Uterus (tissue), 3 donors: ENCODE measurements at regions not wholly inside any gene's neighbourhood (a gene's known extent, or its start where the extent isn't known, plus 50 kb on each side); places are given as distances from the start of the nearest gene placed in this dataset.
"Not testable (repeated sequence)": the region's sequence is repeated elsewhere in the genome, so short reads cannot be mapped to it uniquely, and the experiment has no call there.

Experiments used
- DNase-seq, 2 donors: peaks; one replicate each; pipeline ENCODE4 v3.0.0-alpha.2; 2019 to 2020
- H3K27ac ChIP-seq, 2 donors: fragments of 200-600 bp; sonication (generic); 1 replicate in 1 of 2; 2 replicates in 1 of 2; pipeline ENCODE4 v1.5.1; 2016 to 2018
- H3K27me3 ChIP-seq, 2 donors: fragments of 200-600 bp; sonication (generic); one replicate each; pipeline ENCODE4 v1.5.1; 2018 to 2019; ENCODE audit warnings: control low read depth in 1 of 2
- H3K36me3 ChIP-seq, 2 donors: fragments of 200-600 bp; sonication (generic); one replicate each; pipeline ENCODE4 v1.5.1; 2019; ENCODE audit warnings: control low read depth in 1 of 2
- H3K4me1 ChIP-seq, 2 donors: fragments of 200-600 bp; sonication (generic); one replicate each; pipeline ENCODE4 v1.5.1; 2018 to 2019; ENCODE audit warnings: control low read depth in 1 of 2
- H3K4me3 ChIP-seq, 2 donors: fragments of 200-600 bp; sonication (generic); 1 replicate in 1 of 2; 2 replicates in 1 of 2; pipeline ENCODE4 v1.5.1; 2018 to 2019; ENCODE audit warnings: mild to moderate bottlenecking in 1 of 2
- H3K9me3 ChIP-seq, 2 donors: fragments of 200-600 bp; sonication (generic); one replicate each; pipeline ENCODE4 v1.5.1; 2019; ENCODE audit warnings: control low read depth in 1 of 2
- CTCF ChIP-seq, 4 experiments: fragments of 200-600 bp in 2 of 4; fragments of 450-650 bp in 2 of 4; sonication (generic) in 2 of 4; IDR thresholded peaks; one replicate each; pipeline ENCODE4 v1.5.1; 2016 to 2019; ENCODE audit warnings: antibody characterized with exemption in 4 of 4, mild to moderate bottlenecking in 2 of 4, moderate library complexity in 1 of 4
- POLR2A ChIP-seq, 2 donors: fragments of 450-650 bp; IDR thresholded peaks; one replicate each; pipeline ENCODE4 v1.6.1; 2016; ENCODE audit warnings: antibody characterized with exemption in 2 of 2, mild to moderate bottlenecking in 1 of 2, moderate library complexity in 1 of 2
- intact Hi-C: fragments of 100-400 bp; cut with DNase I; formaldehyde crosslinking; loops from one replicate; pipeline ENCODE4 v1.15.1; 2023; ENCODE audit warnings: low total_unique reads
- donor health status: DM: yes; HTN: yes; CAD: no.

GRCh38 chr21:20040768-20041167 lies 957.4 kb upstream of the NCAM2 start:
- no peak overlapping the region for H3K27ac ChIP-seq
- H3K4me3 ChIP-seq, result no peak overlapping the region
- no peak for TF ChIP-seq POLR2A (IDR thresholded peaks at IDR 0.05)
- TF ChIP-seq CTCF (IDR thresholded peaks at IDR 0.05), result no peak
- no peak for DNase-seq
- no peaks in the 10 kb centered on the region for H3K36me3 ChIP-seq
- H3K9me3 ChIP-seq, result no peaks in the 10 kb centered on the region
- H3K27me3 ChIP-seq, result no peaks in the 10 kb centered on the region
- intact Hi-C loops, result no loop called here
- H3K4me1 ChIP-seq, result no peaks in the 10 kb centered on the region

- H3K27me3 ChIP-seq, result no peaks in the 10 kb centered on the region
- intact Hi-C loops, result no loop called here
- H3K9me3 ChIP-seq, result no peaks in the 10 kb centered on the region
- no peak overlapping the region for H3K27ac ChIP-seq
- H3K4me1 ChIP-seq, result no peaks in the 10 kb centered on the region
- H3K4me3 ChIP-seq, result no peak overlapping the region
- no peak for TF ChIP-seq CTCF (IDR thresholded peaks at IDR 0.05)
- no peak for TF ChIP-seq POLR2A (IDR thresholded peaks at IDR 0.05)
- H3K36me3 ChIP-seq, result no peaks in the 10 kb centered on the region
- DNase-seq, result no peak
Measured at GRCh38 chr21:20045197-20045596, 953.0 kb upstream of the NCAM2 start.

- H3K27ac ChIP-seq, H3K9me3 ChIP-seq, H3K4me3 ChIP-seq, H3K4me1 ChIP-seq, intact Hi-C loops, H3K27me3 ChIP-seq, H3K36me3 ChIP-seq, DNase-seq: not testable (repeated sequence)
Measured at GRCh38 chr21:20048130-20048837, 949.9 kb upstream of the NCAM2 start.

- H3K9me3 ChIP-seq, result no peaks in the 10 kb centered on the region
- no peaks in the 10 kb centered on the region for H3K36me3 ChIP-seq
- no peaks in the 10 kb centered on the region for H3K4me1 ChIP-seq
- DNase-seq, result no peak
- no peaks in the 10 kb centered on the region for H3K27me3 ChIP-seq
- intact Hi-C loops, result no loop called here
- H3K4me3 ChIP-seq, result no peak overlapping the region
- no peak overlapping the region for H3K27ac ChIP-seq
- TF ChIP-seq POLR2A (IDR thresholded peaks at IDR 0.05) (no peak), CTCF (IDR thresholded peaks at IDR 0.05) (no peak)
Measured at GRCh38 chr21:20083336-20083735, 914.9 kb upstream of the NCAM2 start.

GRCh38 chr21:20083925-20084324 lies 914.3 kb upstream of the NCAM2 start:
- TF ChIP-seq POLR2A (IDR thresholded peaks at IDR 0.05), result no peak
- no peak for TF ChIP-seq CTCF (IDR thresholded peaks at IDR 0.05)
- no peaks in the 10 kb centered on the region for H3K27me3 ChIP-seq
- no peaks in the 10 kb centered on the region for H3K4me1 ChIP-seq
- DNase-seq, result no peak
- no peak overlapping the region for H3K4me3 ChIP-seq
- H3K36me3 ChIP-seq, result no peaks in the 10 kb centered on the region
- no peaks in the 10 kb centered on the region for H3K9me3 ChIP-seq
- intact Hi-C loops, result no loop called here
- H3K27ac ChIP-seq, result no peak overlapping the region

- H3K36me3 ChIP-seq, result no peaks in the 10 kb centered on the region
- intact Hi-C loops, result no loop called here
- TF ChIP-seq CTCF (IDR thresholded peaks at IDR 0.05) (no peak), POLR2A (IDR thresholded peaks at IDR 0.05) (no peak)
- H3K27ac ChIP-seq, result no peak overlapping the region
- H3K9me3 ChIP-seq, result no peaks in the 10 kb centered on the region
- DNase-seq, result no peak
- H3K27me3 ChIP-seq, result no peaks in the 10 kb centered on the region
- H3K4me3 ChIP-seq, result no peak overlapping the region
- no peaks in the 10 kb centered on the region for H3K4me1 ChIP-seq
Measured at GRCh38 chr21:20086508-20086907, 911.7 kb upstream of the NCAM2 start.
